Activated effector memory CD4-positive, alpha-beta T cell treated with Interleukin-2 at 50 U/mL for 16 hours (primary cell): ENCODE measurements at regions not wholly inside any gene's neighbourhood (a gene's known extent, or its start where the extent isn't known, plus 50 kb on each side); places are given as distances from the start of the nearest gene placed in this dataset.

Source experiments
- DNase-seq: peaks from one replicate; pipeline ENCODE4 v3.0.0-alpha.2; 2020

- DNase-seq = no peak
Measured at GRCh38 chr16:79327836-79328235, 272.7 kb downstream of the MAF start.

DNA sequence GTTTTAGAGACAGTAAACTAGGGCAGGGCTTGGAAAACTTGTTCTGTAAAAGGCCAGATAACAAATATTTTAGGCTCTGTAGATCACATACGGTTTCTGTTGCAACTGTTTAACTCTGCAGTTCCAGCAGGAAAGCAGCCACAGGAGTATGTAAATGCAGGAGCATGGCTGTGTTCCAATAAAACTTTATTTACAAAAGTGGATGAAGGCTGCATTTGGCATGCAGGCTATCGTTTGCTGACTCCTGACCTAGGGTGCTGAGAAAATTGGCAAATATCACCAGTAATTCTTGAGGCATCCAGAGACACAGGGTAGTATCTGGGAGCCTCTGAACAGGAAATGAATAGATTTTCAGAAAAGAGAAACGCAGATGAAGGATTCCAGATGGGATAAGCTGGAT lies 274.0 kb downstream of the MAF start:
- DNase-seq = no peak

DNA sequence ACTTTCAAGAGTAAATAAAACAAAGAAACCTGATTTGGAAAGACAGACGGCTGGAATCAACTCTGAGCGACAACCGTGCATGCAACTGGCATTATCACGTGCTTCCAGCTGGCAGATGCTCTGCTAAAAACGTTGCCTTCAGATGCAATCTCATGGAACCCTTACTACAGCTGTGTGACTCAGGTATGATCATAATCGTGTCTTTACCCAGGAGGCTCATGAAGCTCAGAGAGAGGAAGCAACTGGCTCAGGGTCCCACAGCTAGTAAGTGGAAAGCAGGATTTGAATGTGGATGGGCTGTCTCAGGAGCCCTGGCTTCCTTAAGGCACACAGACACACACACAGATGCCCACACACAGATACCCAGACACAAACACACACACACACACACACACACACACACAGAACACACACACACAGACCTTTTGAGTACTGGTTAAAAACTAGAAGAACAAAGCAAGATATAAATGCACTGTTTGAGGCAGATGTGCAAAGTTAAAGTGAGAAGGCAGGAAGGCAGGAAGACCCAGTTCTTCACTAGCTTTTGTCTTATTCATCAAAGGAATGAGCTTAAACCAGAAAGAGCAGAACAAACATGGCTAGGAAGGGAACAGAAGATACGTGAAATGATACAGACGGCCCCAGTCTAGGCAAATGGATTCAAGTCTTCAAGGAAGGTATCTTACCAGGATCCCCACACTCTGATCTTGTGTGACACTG lies 275.2 kb downstream of the MAF start:
- DNase-seq = no peak

DNA sequence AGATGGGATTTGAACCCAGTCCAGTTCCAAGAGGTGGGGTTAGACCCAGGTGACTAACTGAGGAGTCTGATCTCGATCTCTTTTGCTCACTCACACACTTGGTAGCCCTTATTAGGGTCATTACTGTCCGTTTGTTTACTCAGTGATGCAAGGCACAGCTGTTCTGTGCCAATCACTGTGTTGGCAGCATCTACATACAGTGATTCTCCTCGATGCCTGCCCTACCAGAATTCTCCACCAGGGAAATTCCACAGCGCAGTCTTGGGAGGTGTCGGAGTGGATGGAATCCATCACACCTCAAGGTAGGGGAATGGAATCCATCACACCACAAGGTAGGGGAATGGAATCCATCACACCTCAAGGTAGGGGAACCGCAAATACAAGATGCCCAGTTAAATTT lies 279.6 kb downstream of the MAF start:
- DNase-seq = no peak

DNA sequence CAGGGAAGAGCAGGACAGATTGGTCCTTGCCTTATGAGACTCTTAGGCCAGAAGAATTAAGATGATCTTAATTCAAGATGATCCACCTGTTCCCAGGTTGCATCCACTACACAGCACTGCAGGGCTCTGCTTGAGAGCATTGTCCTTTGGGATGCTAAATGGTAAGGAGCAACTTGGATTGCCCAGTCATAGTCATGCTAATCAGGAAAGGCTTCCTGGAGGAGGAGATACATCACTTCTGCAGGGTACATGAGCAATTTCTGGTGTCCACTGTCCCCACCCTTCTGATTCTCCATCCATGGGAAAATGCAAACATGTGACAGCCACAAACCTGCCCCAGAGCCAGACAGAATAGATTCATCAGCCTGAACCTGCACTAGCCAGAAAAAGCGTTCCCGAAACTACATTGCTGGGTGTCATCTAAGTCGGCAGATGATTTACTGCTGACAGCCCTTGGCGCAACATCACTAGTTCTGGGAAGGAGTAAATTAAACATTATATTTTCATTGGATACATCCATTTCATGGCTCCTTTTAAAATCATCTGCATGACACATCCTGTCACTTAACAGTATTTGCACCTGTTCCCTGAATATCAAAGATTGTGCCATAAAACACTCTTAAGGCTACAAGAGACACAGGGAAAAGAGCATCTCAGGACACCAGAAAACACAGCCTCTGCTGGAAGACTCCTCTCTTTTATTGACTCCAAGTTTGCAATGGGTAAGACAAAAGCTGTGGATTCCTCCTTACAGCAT lies 282.2 kb downstream of the MAF start:
- DNase-seq = no peak

DNA sequence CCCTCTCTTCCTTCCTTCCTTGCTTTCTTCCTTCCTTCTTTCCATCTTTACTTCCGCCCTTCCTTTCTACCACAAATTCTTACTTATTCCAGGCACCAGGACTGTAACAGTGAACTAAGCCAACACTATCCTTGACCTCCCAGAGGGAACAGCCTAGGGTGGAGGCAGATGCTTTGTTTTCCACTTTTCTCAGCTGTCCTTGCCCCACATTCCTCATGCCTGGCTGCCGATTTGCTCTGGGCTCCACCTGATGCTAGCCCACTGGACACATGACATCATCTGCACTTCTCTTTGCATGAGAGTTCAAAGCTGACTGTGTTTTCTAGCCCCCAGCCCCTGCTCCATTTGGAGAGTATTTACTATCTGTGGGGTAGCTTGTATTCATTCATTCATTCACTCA lies 283.0 kb downstream of the MAF start:
- no peak for DNase-seq

DNA sequence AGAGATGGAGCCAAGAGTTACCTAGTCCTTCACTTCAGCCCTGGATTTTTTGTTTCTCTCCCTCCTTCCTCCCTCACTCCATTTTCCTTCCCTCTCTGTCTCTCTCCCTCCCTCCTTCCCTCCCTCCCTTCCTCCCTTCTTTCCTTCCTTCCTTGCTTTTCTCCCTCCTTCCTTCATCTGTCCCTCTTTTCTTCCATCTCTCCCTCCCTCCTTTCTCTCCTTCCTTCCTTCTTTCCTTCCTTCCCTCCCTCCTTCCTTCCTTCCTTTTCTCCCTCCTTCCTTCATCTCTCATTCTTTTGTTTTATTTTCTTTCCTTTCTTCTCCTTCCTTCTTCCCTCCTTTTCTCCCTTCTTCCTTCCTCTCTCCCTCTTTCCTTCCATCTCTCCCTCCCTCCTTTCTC lies 283.5 kb downstream of the MAF start:
- no peak for DNase-seq

GRCh38 chr16:79316004-79316458 lies 284.5 kb downstream of the MAF start:
- DNase-seq = no peak

GRCh38 chr16:79312502-79312901 lies 288.0 kb downstream of the MAF start:
- no peak for DNase-seq

- no peak for DNase-seq
Measured at GRCh38 chr16:79310710-79311109, 289.8 kb downstream of the MAF start.

GRCh38 chr16:79309606-79310005 lies 290.9 kb downstream of the MAF start:
- no peak for DNase-seq

- no peak for DNase-seq
Measured at GRCh38 chr16:79307214-79307613, 293.3 kb downstream of the MAF start.

DNA sequence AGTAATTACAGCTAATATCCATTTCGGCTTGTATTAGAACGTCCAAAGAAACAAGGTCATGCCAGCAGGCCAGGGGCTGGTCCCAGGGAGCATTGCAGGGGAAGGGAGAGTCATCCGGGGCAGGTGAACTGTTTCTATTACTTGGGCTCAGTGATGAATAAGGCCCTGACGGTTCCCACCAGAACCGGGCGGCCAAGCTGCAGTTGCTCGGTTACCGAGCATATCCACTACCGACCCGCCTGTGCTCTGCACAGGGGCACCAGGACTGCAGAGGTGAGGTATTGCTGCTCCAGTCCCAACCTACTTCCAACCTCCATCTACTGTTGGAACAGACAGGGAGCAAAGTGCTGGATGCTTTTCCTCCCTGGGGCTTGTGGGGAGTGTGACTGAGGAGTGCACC lies 295.5 kb downstream of the MAF start:
- DNase-seq = no peak

- no peak for DNase-seq
Measured at GRCh38 chr16:79303959-79304387, 296.6 kb downstream of the MAF start.

DNA sequence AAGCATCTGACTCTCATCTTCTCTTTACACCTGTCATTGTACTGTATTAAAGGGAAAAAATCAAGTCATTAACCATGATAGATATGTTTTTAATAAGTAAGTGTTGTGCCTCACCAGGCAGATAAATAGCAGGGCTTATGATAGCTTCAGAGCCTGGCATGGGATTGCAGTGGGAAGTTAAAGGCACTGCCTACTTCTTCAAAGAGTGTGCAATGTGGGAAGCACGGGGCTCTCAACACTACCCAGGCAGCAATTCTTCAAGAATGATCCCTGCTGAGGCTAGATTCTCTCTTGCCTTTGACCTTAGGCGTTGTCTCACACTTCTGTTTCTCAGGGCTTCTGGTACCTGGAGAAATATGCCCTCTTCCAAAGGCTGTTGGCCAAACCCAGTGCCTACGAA lies 297.3 kb downstream of the MAF start:
- no peak for DNase-seq

- no peak for DNase-seq
Measured at GRCh38 chr16:79302731-79303130, 297.8 kb downstream of the MAF start.

GRCh38 chr16:79301051-79301450 lies 299.5 kb downstream of the MAF start:
- no peak for DNase-seq

GRCh38 chr16:79298894-79299799 lies 301.4 kb downstream of the MAF start:
- no peak for DNase-seq

GRCh38 chr16:79298476-79298875 lies 302.1 kb downstream of the MAF start:
- DNase-seq = no peak

- DNase-seq = no peak
Measured at GRCh38 chr16:79297805-79298204, 302.7 kb downstream of the MAF start.

GRCh38 chr16:79297296-79297695 lies 303.2 kb downstream of the MAF start:
- DNase-seq = no peak

DNA sequence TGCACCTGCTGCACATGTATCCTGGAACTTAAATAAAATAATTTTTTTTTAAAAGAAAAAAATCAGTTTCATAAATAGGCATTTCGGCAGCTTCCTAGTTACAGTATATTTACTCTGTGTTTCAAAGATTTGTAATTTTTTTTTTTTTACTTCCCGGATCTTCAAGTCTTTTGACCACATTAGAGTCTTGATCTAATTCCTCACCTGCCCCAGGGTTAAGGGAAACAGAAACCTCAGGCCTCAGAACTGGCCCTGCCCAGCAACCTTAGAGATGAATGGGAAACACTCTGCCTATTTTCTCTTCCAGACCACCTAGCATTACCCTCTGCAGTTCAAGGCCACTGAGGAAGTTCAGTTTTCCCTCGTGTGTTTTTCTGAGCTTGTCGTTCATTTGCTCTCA lies 304.0 kb downstream of the MAF start:
- no peak for DNase-seq

DNA sequence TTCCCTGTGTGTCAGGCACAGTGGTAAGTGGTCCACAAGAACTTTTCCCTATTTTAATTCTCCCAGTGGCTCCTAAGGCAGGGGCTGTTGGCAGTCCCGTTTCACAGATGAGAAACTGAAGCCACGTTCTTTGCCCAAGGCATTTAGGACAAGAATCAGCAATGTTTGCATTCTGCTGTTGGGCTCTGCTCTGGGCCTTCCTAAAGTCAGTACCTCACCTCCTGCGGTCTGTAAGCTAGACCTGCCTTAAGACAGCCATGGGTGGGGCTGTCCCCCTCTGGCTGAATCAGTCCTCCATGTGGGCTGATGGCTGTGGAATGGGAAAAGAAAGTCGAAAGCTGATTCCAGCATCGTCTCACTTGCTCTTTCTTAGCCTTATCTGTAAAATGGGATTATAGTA lies 304.8 kb downstream of the MAF start:
- DNase-seq = no peak

DNA sequence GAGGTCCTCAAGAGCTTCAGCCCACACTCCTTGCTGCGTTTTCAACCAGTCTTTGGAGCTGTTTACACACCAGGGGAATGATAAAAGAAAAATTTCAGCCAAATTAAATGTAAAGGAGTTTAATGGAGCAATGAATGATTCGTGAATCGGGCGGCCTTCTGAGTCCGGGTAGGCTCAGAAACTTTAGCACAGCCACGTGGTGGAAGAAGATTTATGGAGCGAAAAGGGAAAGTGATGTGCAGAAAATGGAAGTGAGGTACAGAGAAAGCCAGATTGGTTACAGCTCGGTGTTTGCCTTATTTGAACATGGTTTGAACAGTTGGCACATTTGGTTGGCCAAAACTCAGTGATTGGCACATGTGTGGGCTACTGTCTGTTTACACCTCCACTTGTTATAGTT lies 305.4 kb downstream of the MAF start:
- no peak for DNase-seq
